Naive thymus-derived CD4-positive, alpha-beta T cell (primary cell): ENCODE measurements at regions not wholly inside any gene's neighbourhood (a gene's known extent, or its start where the extent isn't known, plus 50 kb on each side); places are given as distances from the start of the nearest gene placed in this dataset.

Experiments used
- ATAC-seq: fragments of 150-1000 bp; cut with Tn5 transposase; 2 replicates; pipeline ENCODE4 v1.10.0; 2021; ENCODE audit warnings: mild to moderate bottlenecking, moderate library complexity
- CTCF ChIA-PET: fragments of 350-600 bp; sonication (Branson Sonifier 250); formaldehyde crosslinking; loops from one replicate; lab custom pipeline; 2021; ENCODE audit warnings: antibody characterized with exemption; lab: Charles Lee
- POLR2A ChIA-PET: fragments of 350-600 bp; sonication (Branson Sonifier 250); formaldehyde crosslinking; loops from one replicate; lab custom pipeline; 2021; ENCODE audit warnings: antibody characterized with exemption, inconsistent platforms; lab: Charles Lee
- DNase-seq, 9 donors: peaks; one replicate each; pipeline versions ENCODE4 v3.0.0 to v3.0.0-alpha.2; 2020 to 2022; ENCODE audit warnings: mixed read lengths in 1 of 9
- H3K27ac ChIP-seq: one replicate; pipeline ENCODE4 v1.7.0; 2013; ENCODE audit warnings: mild to moderate bottlenecking, low read depth, low read length, moderate library complexity
- H3K27me3 ChIP-seq, 2 donors: one replicate each; pipeline ENCODE4 v1.7.0; 2013; ENCODE audit warnings: low read length in 2 of 2, mild to moderate bottlenecking in 2 of 2, moderate library complexity in 2 of 2; ENCODE audit not compliant: control insufficient read depth in 2 of 2, insufficient read depth in 2 of 2
- H3K36me3 ChIP-seq, 3 experiments: 1 replicate in 2 of 3; 2 replicates in 1 of 3; pipeline ENCODE4 v1.7.0; 2013; ENCODE audit warnings: low read length in 3 of 3, mild to moderate bottlenecking in 3 of 3, moderate library complexity in 1 of 3; ENCODE audit not compliant: insufficient read depth in 3 of 3, control insufficient read depth in 2 of 3
- H3K4me1 ChIP-seq, 2 donors: one replicate each; pipeline ENCODE4 v1.7.0; 2013; ENCODE audit warnings: low read length in 2 of 2, mild to moderate bottlenecking in 2 of 2, moderate library complexity in 1 of 2; ENCODE audit not compliant: control insufficient read depth in 2 of 2, insufficient read depth in 2 of 2
- H3K4me3 ChIP-seq: 2 replicates; pipeline ENCODE4 v1.7.0; 2013; ENCODE audit warnings: mild to moderate bottlenecking, low read length
- H3K9me3 ChIP-seq, 3 experiments: 1 replicate in 2 of 3; 2 replicates in 1 of 3; pipeline ENCODE4 v1.7.0; 2013; ENCODE audit warnings: low read length in 3 of 3; ENCODE audit not compliant: control insufficient read depth in 2 of 3
- H3K27ac Mint-ChIP-seq, 9 donors: one replicate each; pipeline ENCODE4 v1.8.0; 2020 to 2022; ENCODE audit warnings: mixed read lengths in 9 of 9, mild to moderate bottlenecking in 8 of 9, moderate library complexity in 5 of 9, inconsistent platforms in 2 of 9
- H3K27me3 Mint-ChIP-seq, 5 donors: one replicate each; pipeline ENCODE4 v1.8.0; 2021 to 2022; ENCODE audit warnings: mixed read lengths in 5 of 5, mild to moderate bottlenecking in 1 of 5
- H3K36me3 Mint-ChIP-seq, 5 donors: one replicate each; pipeline ENCODE4 v1.8.0; 2020 to 2022; ENCODE audit warnings: mixed read lengths in 5 of 5, mild to moderate bottlenecking in 3 of 5, inconsistent platforms in 1 of 5
- H3K4me1 Mint-ChIP-seq, 7 donors: one replicate each; pipeline ENCODE4 v1.8.0; 2020 to 2022; ENCODE audit warnings: mixed read lengths in 7 of 7, mild to moderate bottlenecking in 3 of 7, inconsistent platforms in 1 of 7
- H3K4me3 Mint-ChIP-seq, 10 donors: one replicate each; pipeline ENCODE4 v1.8.0; 2020 to 2022; ENCODE audit warnings: mild to moderate bottlenecking in 10 of 10, mixed read lengths in 10 of 10, moderate library complexity in 6 of 10, inconsistent platforms in 2 of 10
- H3K9me3 Mint-ChIP-seq, 11 donors: one replicate each; pipeline ENCODE4 v1.8.0; 2020 to 2022; ENCODE audit warnings: mixed read lengths in 11 of 11, mild to moderate bottlenecking in 4 of 11, inconsistent platforms in 1 of 11, moderate library complexity in 1 of 11
- intact Hi-C, 2 donors: fragments of 100-400 bp; cut with micrococcal nuclease; formaldehyde crosslinking; loops; one replicate each; pipeline ENCODE4 v1.15.1; 2023

DNA sequence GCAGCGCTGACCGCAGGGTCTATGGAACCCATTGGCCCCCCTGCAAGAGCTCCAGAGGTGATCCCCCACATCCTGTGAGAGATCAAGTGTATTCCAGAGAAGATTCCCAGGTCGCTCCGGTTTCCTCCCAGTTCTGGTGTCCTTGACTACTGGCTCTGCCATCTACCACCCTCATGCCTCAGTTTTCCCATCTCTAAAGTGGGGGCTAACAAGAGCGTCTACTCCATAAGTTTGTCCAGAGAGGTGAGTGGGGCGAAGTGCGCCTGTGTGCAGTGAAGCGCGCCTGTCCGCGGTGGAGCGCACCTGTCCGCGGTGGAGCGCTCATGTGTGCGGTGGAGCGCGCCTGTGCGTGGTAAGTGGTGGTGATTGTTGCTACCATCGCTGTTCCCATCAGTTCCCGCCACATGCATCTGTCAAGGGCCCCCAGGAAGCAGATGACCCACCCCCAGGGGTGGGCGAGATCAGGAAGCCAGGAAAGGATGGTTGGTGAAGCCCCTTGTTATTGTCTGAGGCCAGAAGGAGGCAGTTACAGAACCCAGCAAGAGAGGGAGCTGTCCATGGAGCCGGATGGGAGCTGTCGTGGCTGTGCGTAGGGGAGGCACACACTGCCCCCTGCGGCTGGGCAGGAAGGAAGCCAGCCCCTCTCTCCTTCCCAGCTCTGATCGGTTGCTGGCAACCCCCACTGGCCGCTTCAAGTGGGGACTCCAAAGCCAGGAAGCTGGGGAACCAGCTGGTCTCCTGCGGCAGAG, 73.2 kb upstream of the FGF3 start:
- H3K4me3 Mint-ChIP-seq = no peak overlapping the region
- no peak for DNase-seq
- intact Hi-C loops = no loop called here
- H3K27ac Mint-ChIP-seq = no peak overlapping the region
- no peak overlapping the region for H3K27ac ChIP-seq
- H3K9me3 ChIP-seq = no peaks in the 10 kb centered on the region
- H3K4me1 Mint-ChIP-seq = peaks cover 0 to 5% (median 0%) of the 10 kb centered on the region in 7 donors
- H3K36me3 ChIP-seq = no peaks in the 10 kb centered on the region
- CTCF ChIA-PET = no interaction called here
- H3K27me3 Mint-ChIP-seq = peaks cover 17 to 62% (median 38%) of the 10 kb centered on the region in 5 donors
- no peaks in the 10 kb centered on the region for H3K36me3 Mint-ChIP-seq
- H3K9me3 Mint-ChIP-seq = no peaks in the 10 kb centered on the region
- no peaks in the 10 kb centered on the region for H3K4me1 ChIP-seq
- ATAC-seq = no peak
- no peak overlapping the region for H3K4me3 ChIP-seq
- POLR2A ChIA-PET = no interaction called here
- no peaks in the 10 kb centered on the region for H3K27me3 ChIP-seq

DNA sequence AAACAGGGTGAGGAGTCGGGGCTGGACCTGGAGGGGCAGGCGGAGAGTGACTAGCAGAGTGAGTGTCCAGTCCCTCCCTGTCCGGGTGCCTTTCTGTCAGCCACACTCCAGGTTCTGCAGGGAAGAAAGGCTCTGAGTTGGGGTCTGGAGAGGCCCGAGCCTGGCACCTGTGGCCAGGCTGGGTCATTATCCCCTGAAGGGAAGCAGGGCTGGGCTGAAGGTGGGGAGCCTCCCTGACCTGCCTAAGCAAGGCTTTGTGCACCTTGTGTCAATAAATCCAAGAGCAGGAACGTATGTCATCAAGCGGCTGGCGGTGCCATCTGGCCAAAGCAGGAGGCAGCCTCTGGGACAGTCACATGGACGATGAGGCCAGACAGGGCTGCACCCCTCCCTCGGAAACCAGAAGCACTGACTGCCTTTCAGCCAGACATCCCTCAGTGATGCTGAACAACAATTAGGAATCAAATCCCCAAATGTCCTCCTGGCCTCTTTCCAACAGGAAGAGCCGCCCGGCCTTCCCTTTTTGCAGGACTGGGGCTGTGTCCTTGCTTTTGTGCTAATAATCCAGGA, 73.9 kb upstream of the FGF3 start:
- no peak overlapping the region for H3K27ac ChIP-seq
- H3K9me3 Mint-ChIP-seq = peaks cover 0 to 2% (median 0%) of the 10 kb centered on the region in 11 donors
- H3K27ac Mint-ChIP-seq = no peak overlapping the region
- H3K36me3 Mint-ChIP-seq = no peaks in the 10 kb centered on the region
- CTCF ChIA-PET = no interaction called here
- POLR2A ChIA-PET = no interaction called here
- DNase-seq (no peak), ATAC-seq (no peak)
- intact Hi-C loops = no loop called here
- H3K4me1 ChIP-seq = no peaks in the 10 kb centered on the region
- no peak overlapping the region for H3K4me3 Mint-ChIP-seq
- no peaks in the 10 kb centered on the region for H3K36me3 ChIP-seq
- H3K4me1 Mint-ChIP-seq = peaks cover 0 to 4% (median 2%) of the 10 kb centered on the region in 7 donors
- no peaks in the 10 kb centered on the region for H3K9me3 ChIP-seq
- no peak overlapping the region for H3K4me3 ChIP-seq
- H3K27me3 ChIP-seq = no peaks in the 10 kb centered on the region
- peaks cover 17 to 62% (median 45%) of the 10 kb centered on the region in 5 donors for H3K27me3 Mint-ChIP-seq

DNA sequence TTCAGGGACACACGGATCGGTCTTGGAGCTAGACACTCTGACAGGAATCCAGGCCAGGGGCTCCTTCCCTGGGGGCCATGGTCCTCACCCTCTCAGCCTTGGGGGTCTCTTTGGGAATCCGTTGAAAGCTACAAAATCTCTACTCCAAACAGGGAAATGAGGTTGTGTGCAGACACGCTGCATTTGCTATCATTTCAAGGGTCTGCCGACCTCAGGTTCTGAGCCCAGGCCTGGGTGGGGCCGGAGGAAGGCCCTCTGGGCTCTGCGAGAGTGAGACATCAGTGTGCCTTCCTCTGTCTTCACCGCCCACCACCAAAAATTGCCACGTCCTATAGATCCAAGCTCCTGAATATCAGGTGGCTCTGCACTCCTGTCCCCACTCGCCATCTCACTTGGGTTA, 74.4 kb upstream of the FGF3 start:
- no peaks in the 10 kb centered on the region for H3K9me3 ChIP-seq
- no peak overlapping the region for H3K4me3 Mint-ChIP-seq
- DNase-seq = no peak
- H3K36me3 ChIP-seq = no peaks in the 10 kb centered on the region
- no peak overlapping the region for H3K4me3 ChIP-seq
- CTCF ChIA-PET = no interaction called here
- no peaks in the 10 kb centered on the region for H3K4me1 ChIP-seq
- POLR2A ChIA-PET = no interaction called here
- H3K4me1 Mint-ChIP-seq = peaks cover 0 to 2% (median 0%) of the 10 kb centered on the region in 7 donors
- H3K27ac Mint-ChIP-seq = no peak overlapping the region
- peaks cover 18 to 62% (median 46%) of the 10 kb centered on the region in 5 donors for H3K27me3 Mint-ChIP-seq
- no peak for ATAC-seq
- no peak overlapping the region for H3K27ac ChIP-seq
- no peaks in the 10 kb centered on the region for H3K27me3 ChIP-seq
- H3K36me3 Mint-ChIP-seq = no peaks in the 10 kb centered on the region
- H3K9me3 Mint-ChIP-seq = peaks cover 0 to 2% (median 0%) of the 10 kb centered on the region in 11 donors
- intact Hi-C loops = no loop called here

DNA sequence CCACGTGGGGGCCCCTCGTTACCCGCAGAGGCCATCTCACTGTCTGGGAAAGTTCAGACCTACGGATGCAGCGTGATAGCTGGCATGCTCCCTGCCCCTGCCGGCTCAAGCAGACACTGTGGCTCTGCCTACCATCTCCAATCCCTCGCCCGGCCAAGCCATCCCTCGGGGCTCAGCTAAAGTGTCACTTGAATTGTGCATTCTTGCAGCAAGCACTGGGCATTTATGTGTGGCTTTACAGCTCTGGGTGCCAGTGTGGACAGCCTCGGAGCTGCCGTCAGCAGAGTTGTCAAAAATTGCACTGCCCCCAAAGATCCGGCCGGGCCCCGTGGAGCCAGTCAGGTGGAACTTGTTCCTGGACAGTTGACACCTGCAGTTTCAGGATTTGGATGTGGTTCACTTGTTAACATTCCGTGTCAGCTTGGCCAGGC, 75.0 kb upstream of the FGF3 start:
- intact Hi-C loops = no loop called here

DNA sequence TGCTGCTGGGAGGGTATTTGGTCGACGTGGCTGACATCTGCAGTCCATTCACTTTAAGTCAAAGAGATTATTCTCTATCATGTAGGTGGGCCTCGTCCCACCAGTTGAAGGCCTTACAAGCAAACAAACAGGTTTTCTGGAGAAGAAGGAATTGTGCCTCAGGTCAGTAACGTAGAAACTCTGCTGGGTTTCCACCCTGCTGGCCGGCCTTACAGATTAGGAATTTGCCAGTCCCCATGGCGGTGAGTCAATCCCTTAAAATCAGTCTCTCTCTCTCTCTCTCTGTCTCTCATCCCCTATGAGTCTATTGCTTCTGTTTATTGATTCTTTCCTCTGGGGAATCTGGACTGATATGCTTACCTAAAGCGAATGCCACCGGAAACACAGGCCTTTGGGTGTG, 75.4 kb upstream of the FGF3 start:
- CTCF ChIA-PET = no interaction called here
- H3K4me3 ChIP-seq = no peak overlapping the region
- H3K9me3 ChIP-seq = no peaks in the 10 kb centered on the region
- H3K27me3 ChIP-seq = no peaks in the 10 kb centered on the region
- ATAC-seq (no peak), DNase-seq (no peak)
- H3K27ac ChIP-seq = no peak overlapping the region
- Mint-ChIP-seq H3K4me1 (peaks cover 0 to 2% (median 0%) of the 10 kb centered on the region in 7 donors), H3K9me3 (peaks cover 0 to 2% (median 0%) of the 10 kb centered on the region in 11 donors), H3K36me3 (no peaks in the 10 kb centered on the region), H3K27me3 (peaks cover 18 to 63% (median 49%) of the 10 kb centered on the region in 5 donors), H3K27ac (no peak overlapping the region), H3K4me3 (no peak overlapping the region)
- H3K36me3 ChIP-seq = no peaks in the 10 kb centered on the region
- no peaks in the 10 kb centered on the region for H3K4me1 ChIP-seq
- POLR2A ChIA-PET = no interaction called here
- intact Hi-C loops = no loop called here

More for the DNA sequence above, 75.0 kb upstream of the FGF3 start:
- no peak overlapping the region for H3K27ac Mint-ChIP-seq
- H3K36me3 ChIP-seq = no peaks in the 10 kb centered on the region
- H3K36me3 Mint-ChIP-seq = no peaks in the 10 kb centered on the region
- DNase-seq = no peak
- POLR2A ChIA-PET = no interaction called here
- H3K27me3 Mint-ChIP-seq = peaks cover 18 to 62% (median 47%) of the 10 kb centered on the region in 5 donors
- no peak overlapping the region for H3K27ac ChIP-seq
- H3K4me1 Mint-ChIP-seq = peaks cover 0 to 2% (median 0%) of the 10 kb centered on the region in 7 donors
- CTCF ChIA-PET = no interaction called here
- peaks cover 0 to 2% (median 0%) of the 10 kb centered on the region in 11 donors for H3K9me3 Mint-ChIP-seq
- H3K4me1 ChIP-seq = no peaks in the 10 kb centered on the region
- H3K9me3 ChIP-seq = no peaks in the 10 kb centered on the region
- no peak for ATAC-seq
- no peak overlapping the region for H3K4me3 Mint-ChIP-seq
- H3K27me3 ChIP-seq = no peaks in the 10 kb centered on the region
- no peak overlapping the region for H3K4me3 ChIP-seq

DNA sequence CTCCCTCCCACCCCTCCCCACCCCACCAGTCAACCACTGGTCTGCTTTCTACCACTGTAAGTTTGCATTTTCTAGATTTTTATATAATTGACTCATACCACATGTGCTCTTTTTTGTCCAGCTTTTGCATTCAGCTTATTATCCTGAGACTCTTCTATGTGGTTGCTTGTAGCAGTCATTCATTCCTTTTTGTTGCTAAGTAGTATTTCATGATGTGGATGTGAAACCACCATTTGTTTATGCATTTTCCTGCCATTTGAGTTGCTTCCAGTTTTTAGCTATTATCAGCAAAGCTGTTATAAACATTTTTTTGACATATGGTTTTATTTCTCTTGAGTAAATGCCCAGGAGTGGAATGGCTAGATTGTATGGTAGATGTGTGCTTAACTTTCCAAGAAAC, 77.0 kb upstream of the FGF3 start:
- ChIA-PET POLR2A (no interaction called here), CTCF (interaction anchor here (0.6 kb wide), 1 partner anchor 282 kb away, joined by 3 read pairs; no protein-coding TSS in a partner anchor)
- H3K27me3 ChIP-seq = no peaks in the 10 kb centered on the region
- DNase-seq (no peak), ATAC-seq (no peak)
- no peaks in the 10 kb centered on the region for H3K36me3 ChIP-seq
- intact Hi-C loops = no loop called here
- H3K4me1 Mint-ChIP-seq = peaks cover 0 to 2% (median 0%) of the 10 kb centered on the region in 7 donors
- no peak overlapping the region for H3K27ac Mint-ChIP-seq
- peaks cover 8 to 60% (median 42%) of the 10 kb centered on the region in 5 donors for H3K27me3 Mint-ChIP-seq
- no peaks in the 10 kb centered on the region for H3K36me3 Mint-ChIP-seq
- no peak overlapping the region for H3K27ac ChIP-seq
- H3K9me3 Mint-ChIP-seq = peaks cover 0 to 2% (median 0%) of the 10 kb centered on the region in 11 donors
- no peak overlapping the region for H3K4me3 ChIP-seq
- H3K4me3 Mint-ChIP-seq = no peak overlapping the region
- H3K9me3 ChIP-seq = no peaks in the 10 kb centered on the region
- no peaks in the 10 kb centered on the region for H3K4me1 ChIP-seq
